HG02642 (cell line): ENCODE measurements at regions not wholly inside any gene's neighbourhood (a gene's known extent, or its start where the extent isn't known, plus 50 kb on each side); places are given as distances from the start of the nearest gene placed in this dataset.

ENCODE experiments used
- ATAC-seq: cut with Tn5 transposase; IDR thresholded peaks from one replicate; pipeline ENCODE4 v1.9.1; 2021; ENCODE audit warnings: mild to moderate bottlenecking; ENCODE audit not compliant: unreplicated experiment, poor library complexity

GRCh38 chr10:123443924-123444323, 222.2 kb upstream of the GPR26 start:
- ATAC-seq = no peak

GRCh38 chr10:123445261-123445775, 220.8 kb upstream of the GPR26 start:
- no peak for ATAC-seq

DNA sequence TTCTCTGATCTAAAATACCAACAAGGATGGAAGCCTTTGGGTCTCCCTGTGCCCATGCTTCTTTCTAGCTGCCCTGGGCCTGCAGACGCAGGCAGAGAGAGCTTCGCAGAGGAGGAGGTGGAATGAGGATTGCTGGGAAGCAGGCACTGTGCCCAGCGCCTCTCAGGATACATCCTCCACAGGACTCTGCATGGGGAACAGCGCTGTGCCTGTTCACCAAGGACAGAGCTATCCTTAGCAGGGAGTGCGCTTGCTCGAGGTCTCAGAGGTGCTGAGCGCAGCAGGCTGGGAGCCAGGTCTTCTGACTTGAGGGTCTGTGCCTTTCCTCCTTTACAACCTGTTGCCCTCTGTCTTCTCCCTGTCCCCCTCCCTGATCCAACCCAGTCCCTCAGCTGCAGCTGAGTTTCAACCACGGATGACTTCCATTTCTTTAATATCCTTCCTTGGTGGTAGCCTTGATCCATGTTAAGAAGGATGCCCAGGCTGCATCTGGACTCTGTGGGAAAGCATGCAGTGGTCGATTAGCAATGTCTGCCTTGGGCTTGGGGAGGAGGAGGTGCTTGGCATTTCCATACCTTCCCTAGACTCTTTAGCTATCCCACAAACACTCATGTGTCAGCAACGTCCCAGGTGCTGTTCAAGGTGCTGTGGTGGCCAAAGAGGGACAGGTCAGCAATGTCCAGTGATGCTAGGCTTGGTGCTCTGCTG, 219.6 kb upstream of the GPR26 start:
- ATAC-seq = no peak

GRCh38 chr10:123449234-123449962, 216.8 kb upstream of the GPR26 start:
- no peak for ATAC-seq

- ATAC-seq = no peak
Observed at GRCh38 chr10:123450956-123451605, 215.1 kb upstream of the GPR26 start.

DNA sequence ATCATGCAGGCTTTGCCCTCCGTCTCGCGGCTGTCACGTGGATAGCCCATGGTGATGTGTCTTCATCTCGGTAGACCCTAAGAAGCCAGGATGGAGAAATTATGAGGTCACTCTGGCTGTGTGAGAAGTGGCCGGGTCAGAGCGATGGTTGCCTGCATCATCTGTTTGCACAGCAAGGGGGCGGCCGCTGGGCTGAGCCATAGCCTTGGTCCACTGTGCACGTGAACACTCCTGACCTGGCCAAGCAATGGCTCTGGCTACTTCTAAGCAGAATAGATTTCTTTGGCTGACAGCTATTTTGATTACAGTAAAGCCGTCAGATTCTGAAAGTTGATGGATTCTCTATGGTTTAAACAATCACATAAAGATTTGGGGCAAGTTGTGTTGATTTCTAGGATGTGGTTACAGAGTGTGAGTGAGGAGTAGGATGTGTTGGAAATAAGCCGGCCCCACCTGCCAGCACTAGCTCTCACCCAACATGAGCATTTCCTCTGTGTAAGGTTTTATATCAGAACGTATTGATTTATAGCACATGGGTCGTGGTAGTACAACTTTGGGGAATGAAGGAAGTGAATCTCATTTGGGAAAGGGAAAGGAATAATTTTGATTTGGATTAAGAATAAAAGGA, 214.4 kb upstream of the GPR26 start:
- no peak for ATAC-seq

GRCh38 chr10:123454987-123455386, 211.2 kb upstream of the GPR26 start:
- ATAC-seq = no peak

GRCh38 chr10:123455861-123456260, 210.3 kb upstream of the GPR26 start:
- no peak for ATAC-seq

- no peak for ATAC-seq
Observed at GRCh38 chr10:123458933-123459332, 207.2 kb upstream of the GPR26 start.

- no peak for ATAC-seq
Observed at GRCh38 chr10:123459371-123460091, 206.6 kb upstream of the GPR26 start.

- no peak for ATAC-seq
Observed at GRCh38 chr10:123462246-123462645, 203.9 kb upstream of the GPR26 start.

DNA sequence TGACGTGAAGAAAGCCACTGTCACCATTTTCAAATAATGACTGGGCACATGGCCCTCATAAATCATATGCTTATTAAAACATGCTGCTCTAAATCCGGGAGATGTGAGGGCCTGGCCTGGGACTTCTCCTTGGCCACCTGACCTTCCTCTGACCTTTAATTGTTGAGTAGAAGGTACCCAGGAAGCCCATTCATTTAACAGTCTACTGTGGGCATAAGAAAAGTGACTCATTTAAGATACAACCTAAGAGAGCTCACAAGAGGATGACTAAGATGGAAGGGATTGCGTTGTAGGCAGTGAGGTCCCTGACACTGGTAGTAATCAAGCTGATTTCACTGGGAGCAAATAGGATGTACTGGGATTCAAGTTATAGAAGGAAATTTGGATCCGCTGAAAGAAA, 203.4 kb upstream of the GPR26 start:
- ATAC-seq = no peak

DNA sequence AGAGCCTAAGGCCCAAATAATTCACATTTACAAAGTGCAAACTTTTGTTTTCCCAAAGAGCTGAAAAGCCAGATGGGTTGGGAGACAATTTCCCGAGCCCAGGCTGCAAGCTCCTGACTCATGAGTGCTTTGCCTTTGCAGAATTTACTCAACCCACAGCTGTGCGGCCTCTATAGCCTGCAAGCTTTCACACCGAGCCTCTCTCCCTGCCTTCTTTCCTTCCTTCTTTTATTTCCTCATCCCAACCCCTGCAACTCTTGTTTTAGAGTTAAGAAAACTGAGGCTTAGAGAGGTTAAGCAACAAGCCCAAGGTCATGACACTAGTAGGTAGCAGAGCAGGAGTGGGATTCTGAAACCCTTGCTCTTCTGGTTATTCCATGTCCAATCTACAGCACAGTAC, 203.0 kb upstream of the GPR26 start:
- no peak for ATAC-seq

- ATAC-seq = no peak
Observed at GRCh38 chr10:123463698-123464097, 202.5 kb upstream of the GPR26 start.

DNA sequence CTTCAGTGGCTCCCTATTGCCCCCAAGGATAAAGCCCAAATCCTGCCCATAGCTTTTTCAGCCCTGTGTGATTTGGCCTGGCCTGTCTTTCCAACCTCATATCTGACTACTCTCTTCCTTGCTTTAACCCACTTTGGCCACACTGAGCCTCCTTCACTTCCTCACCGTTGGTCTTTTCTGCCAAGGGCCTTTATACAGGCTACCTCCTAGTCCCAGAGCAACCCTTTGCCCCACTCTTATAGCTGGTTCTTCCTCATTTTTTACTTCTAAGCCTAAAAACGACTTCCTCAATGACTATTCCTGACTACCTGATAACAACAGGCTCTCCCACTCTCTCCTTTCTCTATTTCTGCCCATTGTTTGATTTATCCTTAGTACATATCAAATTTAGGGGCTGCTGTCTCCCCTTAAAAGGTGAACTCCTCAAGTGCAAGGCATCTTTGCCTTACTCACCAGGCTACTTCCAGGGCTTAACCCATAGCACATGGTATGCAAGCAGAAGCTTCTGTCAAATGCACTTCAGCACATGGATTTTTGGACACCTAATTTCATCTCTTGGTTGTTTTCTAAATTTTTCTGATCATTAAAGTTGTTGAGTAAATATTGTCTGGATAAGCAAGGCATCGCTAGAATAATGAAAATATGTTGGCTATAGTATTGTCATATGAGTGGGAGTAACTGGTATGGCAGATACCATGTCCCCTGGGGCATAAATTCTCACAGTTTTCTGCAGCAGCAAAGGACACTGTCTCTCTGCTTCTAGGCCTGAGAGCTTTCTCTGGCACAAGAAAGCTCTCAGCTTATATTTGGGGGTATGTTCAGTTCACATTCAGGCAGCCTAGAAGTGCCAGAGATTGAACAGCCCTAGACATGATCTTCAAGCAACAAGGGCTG, 201.5 kb upstream of the GPR26 start:
- ATAC-seq = no peak

DNA sequence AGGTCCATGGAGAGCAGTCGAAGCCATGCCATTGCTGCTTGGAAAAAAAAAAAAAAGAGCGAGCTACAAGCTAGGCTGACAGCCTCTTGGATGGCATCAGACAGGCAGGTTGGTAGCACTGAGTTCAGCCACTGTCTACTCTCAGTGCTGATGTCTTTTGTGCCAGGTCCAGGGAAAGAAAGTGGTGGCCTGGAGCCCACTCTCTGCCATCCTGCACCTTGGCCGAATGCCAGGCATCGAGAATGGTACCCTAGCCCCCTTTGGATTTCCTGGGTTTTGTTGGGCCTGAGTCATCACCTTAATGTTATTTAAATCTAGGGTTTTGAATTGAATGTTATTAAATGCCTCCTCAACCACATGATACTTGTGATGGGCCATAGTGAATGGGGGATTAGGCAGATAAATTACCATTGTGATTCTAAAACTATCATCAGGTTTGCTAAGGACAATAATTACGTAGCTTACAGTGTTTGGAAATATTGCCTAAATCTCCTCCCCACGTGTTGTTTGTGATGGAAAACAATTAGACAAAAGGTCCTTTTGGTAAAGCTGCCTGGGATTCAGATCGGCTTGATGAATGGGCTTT, 195.7 kb upstream of the GPR26 start:
- no peak for ATAC-seq

GRCh38 chr10:123471811-123472210, 194.3 kb upstream of the GPR26 start:
- ATAC-seq = no peak

DNA sequence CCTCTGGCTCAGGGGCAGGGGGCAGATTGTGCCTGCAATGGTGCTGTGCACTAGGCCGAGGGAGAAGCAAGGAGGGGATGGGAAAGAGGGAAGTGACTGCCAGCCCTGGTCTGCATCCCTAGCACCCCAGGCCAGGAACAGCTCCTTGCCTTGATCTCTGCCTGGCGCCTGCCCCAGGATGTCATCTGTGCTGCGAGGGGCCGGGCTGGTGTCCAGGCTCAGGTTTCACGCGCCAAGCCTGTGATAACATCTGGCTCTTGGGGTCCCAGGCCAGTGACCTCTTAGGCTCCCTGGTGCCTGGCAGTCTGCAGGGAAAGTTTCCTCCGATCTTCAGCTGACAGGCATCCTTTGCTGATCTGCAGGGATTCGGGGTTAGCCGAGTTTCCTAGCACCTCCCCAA, 193.5 kb upstream of the GPR26 start:
- ATAC-seq = no peak

DNA sequence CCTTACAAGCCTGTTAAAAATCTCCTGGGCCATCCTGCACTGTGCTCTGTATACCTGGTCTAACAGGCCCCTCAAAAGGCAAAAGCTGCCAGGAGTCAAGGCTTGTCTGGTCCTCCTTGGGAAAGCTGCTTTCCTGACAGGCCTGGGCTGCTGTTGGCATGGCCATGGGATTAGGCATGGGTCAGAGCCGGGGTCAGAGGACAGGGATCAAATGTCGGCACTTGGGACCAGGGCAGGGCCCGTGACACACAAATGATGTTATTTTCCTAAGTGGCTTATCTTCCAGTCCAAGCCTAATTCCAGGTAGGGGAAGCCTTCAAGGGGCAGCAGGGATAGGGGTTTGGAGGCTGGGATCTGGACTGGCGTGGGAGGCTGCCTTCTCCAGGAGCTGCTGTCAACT, 191.5 kb upstream of the GPR26 start:
- no peak for ATAC-seq
